MM.1S (cell line): ENCODE measurements at regions not wholly inside any gene's neighbourhood (a gene's known extent, or its start where the extent isn't known, plus 50 kb on each side); places are given as distances from the start of the nearest gene placed in this dataset.

ENCODE experiments used
- DNase-seq: peaks from one replicate; pipeline ENCODE4 v3.0.0-alpha.2; 2015
- H2AFZ ChIP-seq: fragments of 300-600 bp; sonication (generic); 2 replicates; pipeline ENCODE4 v1.6.0; 2016; ENCODE audit warnings: antibody characterized with exemption, low read length
- H3F3A ChIP-seq: fragments of 300-600 bp; sonication (generic); 2 replicates; pipeline ENCODE4 v1.6.1; 2016; ENCODE audit warnings: mild to moderate bottlenecking, antibody characterized with exemption, low read length, moderate library complexity, mixed read lengths; ENCODE audit not compliant: insufficient read depth
- H3K27ac ChIP-seq: fragments of 300-600 bp; sonication (generic); 2 replicates; pipeline ENCODE4 v1.5.1; 2016; ENCODE audit warnings: mild to moderate bottlenecking, low read length
- H3K27me3 ChIP-seq: fragments of 300-600 bp; sonication (generic); replicated peaks from 2 replicates; pipeline ENCODE4 v1.6.0; 2016; ENCODE audit warnings: low read length; ENCODE audit not compliant: insufficient read depth
- H3K36me3 ChIP-seq: fragments of 300-600 bp; sonication (generic); replicated peaks from 2 replicates; pipeline ENCODE4 v1.6.1; 2016; ENCODE audit warnings: mild to moderate bottlenecking, low read length, mixed read lengths; ENCODE audit not compliant: insufficient read depth
- H3K4me1 ChIP-seq: fragments of 300-600 bp; sonication (generic); 2 replicates; pipeline ENCODE4 v1.6.1; 2016; ENCODE audit warnings: low read length, mixed read lengths
- H3K4me2 ChIP-seq: fragments of 300-600 bp; sonication (generic); 2 replicates; pipeline ENCODE4 v1.6.0; 2016; ENCODE audit warnings: low read depth, low read length
- H3K4me3 ChIP-seq: fragments of 300-600 bp; sonication (generic); 2 replicates; pipeline ENCODE4 v1.5.1; 2016; ENCODE audit warnings: low read length, mixed read lengths
- H3K79me2 ChIP-seq: fragments of 300-600 bp; sonication (generic); 2 replicates; pipeline ENCODE4 v1.6.1; 2016; ENCODE audit warnings: mixed run types, low read length, mixed read lengths
- H3K9ac ChIP-seq: fragments of 300-600 bp; sonication (generic); 2 replicates; pipeline ENCODE4 v1.6.1; 2016; ENCODE audit warnings: low read length, mixed read lengths
- H3K9me2 ChIP-seq: fragments of 300-600 bp; sonication (generic); replicated peaks from 2 replicates; pipeline ENCODE4 v1.6.1; 2016; ENCODE audit warnings: mild to moderate bottlenecking, low read length, mixed read lengths; ENCODE audit not compliant: insufficient read depth
- H3K9me3 ChIP-seq: fragments of 300-600 bp; sonication (generic); replicated peaks from 2 replicates; pipeline ENCODE4 v1.6.1; 2016; ENCODE audit warnings: mild to moderate bottlenecking, low read length, mixed read lengths; ENCODE audit not compliant: insufficient read depth
- H4K20me1 ChIP-seq: fragments of 300-600 bp; sonication (generic); 2 replicates; pipeline ENCODE4 v1.6.1; 2016; ENCODE audit warnings: mild to moderate bottlenecking, low read length, moderate library complexity, mixed read lengths; ENCODE audit not compliant: insufficient read depth
- CTCF ChIP-seq: fragments of 300-600 bp; sonication (generic); IDR thresholded peaks from 2 replicates; pipeline ENCODE4 v1.5.1; 2016; ENCODE audit warnings: antibody characterized with exemption, low read length, mixed read lengths
- EZH2 ChIP-seq: fragments of 300-600 bp; sonication (generic); optimal IDR thresholded peaks from 2 replicates; pipeline ENCODE3; 2017; ENCODE audit warnings: low read depth, mild to moderate bottlenecking, antibody characterized with exemption, low read length, mixed read lengths
- EZH2phosphoT487 ChIP-seq: fragments of 300-600 bp; sonication (generic); IDR thresholded peaks from 2 replicates; pipeline ENCODE4 v1.6.1; 2018; ENCODE audit warnings: antibody characterized with exemption, low read length

- no peak overlapping the region for H3K4me2 ChIP-seq
- no peak overlapping the region for H3K4me3 ChIP-seq
- H3K27me3 ChIP-seq: no peaks in the 10 kb centered on the region
- no peaks in the 10 kb centered on the region for H3K9me3 ChIP-seq
- no peaks in the 10 kb centered on the region for H3K4me1 ChIP-seq
- no peak overlapping the region for H3K9ac ChIP-seq
- no peaks in the 10 kb centered on the region for H3K9me2 ChIP-seq
- TF ChIP-seq EZH2phosphoT487 (no peak), CTCF (no peak), EZH2 (no peak)
- DNase-seq: no peak
- no peak overlapping the region for H3K27ac ChIP-seq
- H4K20me1 ChIP-seq: no peaks in the 10 kb centered on the region
- no peaks in the 10 kb centered on the region for H3K79me2 ChIP-seq
- no peak overlapping the region for H2AFZ ChIP-seq
- no peaks in the 10 kb centered on the region for H3K36me3 ChIP-seq
- no peaks in the 10 kb centered on the region for H3F3A ChIP-seq
Observed at GRCh38 chr13:80921541-80921940, 580.6 kb upstream of the SPRY2 start.

- Histone ChIP-seq H3K27ac (no peak overlapping the region), H3K4me2 (no peak overlapping the region), H2AFZ (no peak overlapping the region), H3K4me1 (no peaks in the 10 kb centered on the region), H3K79me2 (no peaks in the 10 kb centered on the region), H3K27me3 (no peaks in the 10 kb centered on the region), H3K36me3 (no peaks in the 10 kb centered on the region), H4K20me1 (no peaks in the 10 kb centered on the region), H3K9me3 (no peaks in the 10 kb centered on the region), H3K4me3 (no peak overlapping the region), H3K9ac (no peak overlapping the region), H3F3A (no peaks in the 10 kb centered on the region), H3K9me2 (no peaks in the 10 kb centered on the region)
- no peak for TF ChIP-seq EZH2phosphoT487
- TF ChIP-seq CTCF: no peak
- TF ChIP-seq EZH2: no peak
- DNase-seq: no peak
Observed at GRCh38 chr13:80906860-80907259, 565.9 kb upstream of the SPRY2 start.

GRCh38 chr13:80904386-80904785 is 563.5 kb upstream of the SPRY2 start:
- H2AFZ ChIP-seq: no peak overlapping the region
- H3K9me3 ChIP-seq: no peaks in the 10 kb centered on the region
- H3K4me1 ChIP-seq: no peaks in the 10 kb centered on the region
- TF ChIP-seq EZH2: no peak
- no peak for TF ChIP-seq EZH2phosphoT487
- no peak for TF ChIP-seq CTCF
- H3K79me2 ChIP-seq: no peaks in the 10 kb centered on the region
- H4K20me1 ChIP-seq: no peaks in the 10 kb centered on the region
- H3K9me2 ChIP-seq: no peaks in the 10 kb centered on the region
- DNase-seq: no peak
- H3K27ac ChIP-seq: no peak overlapping the region
- no peaks in the 10 kb centered on the region for H3K27me3 ChIP-seq
- H3K4me3 ChIP-seq: no peak overlapping the region
- H3K4me2 ChIP-seq: no peak overlapping the region
- no peaks in the 10 kb centered on the region for H3F3A ChIP-seq
- H3K9ac ChIP-seq: no peak overlapping the region
- H3K36me3 ChIP-seq: no peaks in the 10 kb centered on the region
